ENCODE measurements at regions not wholly inside any gene's neighbourhood (a gene's known extent, or its start where the extent isn't known, plus 50 kb on each side); places are given as distances from the start of the nearest gene placed in this dataset.
A peak's percentile ranks its signal among the peaks of the same experiment; 100 is the strongest.

- TF ChIP-seq POLR2A (IDR thresholded peaks at IDR 0.05) (no peak), CTCF (IDR thresholded peaks at IDR 0.05) (no peak)
- no peak overlapping the region for H3K4me3 ChIP-seq (ENCODE audit: low read depth, poor library complexity, severe bottlenecking)
- no peak for DNase-seq (ENCODE audit: low spot score in 2 of 2)
- intact Hi-C loops (cut with DNase I; ENCODE audit: low total_unique reads), result no loop called here
- WGBS, 2 donors, result 78 to 86% methylated on average over 20 to 22 of the region's 22 CpGs
Observed at GRCh38 chr11:64455456-64456261, 96.7 kb downstream of the RPS6KA4 start.

DNA sequence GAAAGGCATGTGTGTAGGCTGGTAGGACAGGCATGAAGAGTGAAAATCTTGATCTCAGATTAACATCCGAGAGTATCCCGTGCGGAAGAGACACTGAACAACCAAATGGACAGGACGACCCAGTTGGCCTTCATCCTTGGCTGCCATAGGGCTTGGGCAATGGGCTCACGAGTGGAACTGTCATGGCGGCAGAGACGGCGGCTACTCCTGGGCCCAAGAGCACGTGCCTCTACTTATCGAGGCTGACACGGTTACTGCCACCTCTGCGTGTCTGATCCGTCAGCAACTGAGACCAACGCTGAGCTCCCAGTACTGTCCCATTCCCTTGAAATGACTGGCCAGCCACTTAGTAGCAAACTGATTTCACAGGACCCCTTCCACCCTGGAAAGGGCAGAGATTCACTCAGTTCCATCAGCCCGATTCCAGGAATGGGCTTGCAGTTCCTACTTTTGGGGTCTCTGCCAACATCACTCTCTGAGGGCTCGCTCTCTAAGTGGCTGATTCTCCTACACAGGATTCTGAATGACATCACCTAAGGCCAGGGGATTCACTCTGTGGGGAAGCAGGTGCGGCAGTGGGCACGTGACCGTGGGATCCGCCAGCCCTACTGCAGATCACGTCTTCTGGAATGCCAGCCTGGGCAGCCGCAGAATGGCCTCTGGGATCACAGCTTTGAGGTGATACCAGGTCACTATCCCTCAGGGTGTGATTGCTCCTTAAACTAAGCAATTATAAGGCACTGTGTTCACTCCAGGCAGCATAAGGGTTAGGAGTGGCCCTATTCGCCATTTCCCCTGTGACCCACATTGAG lies 97.8 kb downstream of the RPS6KA4 start:
- no peak overlapping the region for H3K4me3 ChIP-seq (ENCODE audit: low read depth, poor library complexity, severe bottlenecking)
- DNase-seq (ENCODE audit: low spot score in 2 of 2), result peak in 1 of 2 donors; percentile 75
- TF ChIP-seq CTCF (IDR thresholded peaks at IDR 0.05) (no peak), POLR2A (IDR thresholded peaks at IDR 0.05) (no peak)
- intact Hi-C loops (cut with DNase I; ENCODE audit: low total_unique reads), result no loop called here
- WGBS, 2 donors, result 85 to 87% methylated on average over 21 to 23 of the region's 23 CpGs

DNA sequence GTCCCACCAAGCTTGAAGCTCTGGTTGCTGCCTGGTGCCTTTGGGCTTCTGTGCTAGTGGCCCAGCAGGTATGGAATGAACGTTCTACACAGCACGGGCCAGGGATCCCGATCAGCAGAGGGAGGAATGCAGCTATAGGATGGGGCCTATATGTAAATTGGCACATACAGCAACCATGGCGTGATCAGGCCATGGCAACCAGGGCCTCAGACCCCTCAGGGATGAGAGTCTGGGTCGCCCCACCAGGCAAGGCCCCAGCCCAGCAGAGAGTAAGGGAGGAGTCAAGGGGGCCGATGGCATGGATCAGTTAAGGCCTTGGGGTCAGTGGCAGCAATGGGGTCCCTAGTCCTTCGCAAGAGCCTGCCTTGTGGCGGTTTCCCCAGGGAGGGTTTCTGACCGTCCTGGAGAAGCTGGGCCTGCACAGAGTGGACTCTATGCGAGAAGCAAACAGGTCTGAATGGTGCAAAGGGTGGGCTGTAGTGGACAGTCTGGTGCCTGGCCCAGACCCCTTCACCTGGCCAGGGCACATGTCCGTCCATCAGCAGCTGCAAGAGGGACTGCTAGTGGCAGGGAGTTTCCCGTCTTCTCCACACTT lies 98.2 kb upstream of the SLC22A11 start:
- no peak overlapping the region for H3K4me3 ChIP-seq (ENCODE audit: low read depth, poor library complexity, severe bottlenecking)
- intact Hi-C loops (cut with DNase I; ENCODE audit: low total_unique reads), result no loop called here
- DNase-seq (ENCODE audit: low spot score in 2 of 2), result peak in 1 of 2 donors; percentile 78
- WGBS, 2 donors, result 82 to 85% methylated on average over 11 to 12 of the region's 12 CpGs
- TF ChIP-seq POLR2A (IDR thresholded peaks at IDR 0.05), result no peak
- no peak for TF ChIP-seq CTCF (IDR thresholded peaks at IDR 0.05)

DNA sequence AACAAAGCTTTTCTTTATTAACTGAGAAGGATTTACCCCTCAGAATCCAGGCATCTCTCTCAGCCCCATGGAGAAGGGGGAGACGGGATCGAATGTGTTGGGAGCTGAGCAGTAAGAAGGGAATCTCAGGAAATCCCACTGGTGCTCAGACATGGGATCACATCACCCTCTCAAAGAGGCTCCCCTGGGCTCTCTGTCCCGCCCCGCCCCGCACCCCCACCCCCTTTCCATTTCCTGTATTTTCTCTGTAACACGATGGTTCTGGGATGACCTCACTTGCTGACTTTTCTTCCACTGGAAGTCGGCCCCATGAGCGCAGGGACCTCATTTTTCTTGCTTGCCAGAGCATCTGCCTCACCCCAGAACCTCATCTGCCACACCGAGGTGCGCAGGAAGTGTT lies 96.7 kb upstream of the SLC22A11 start:
- WGBS, 2 donors, result 31 to 49% methylated on average over 10 of the region's 10 CpGs
- peak in 1 of 2 donors; percentile 42 for DNase-seq (ENCODE audit: low spot score in 2 of 2)
- TF ChIP-seq CTCF (IDR thresholded peaks at IDR 0.05) (no peak), POLR2A (IDR thresholded peaks at IDR 0.05) (no peak)
- intact Hi-C loops (cut with DNase I; ENCODE audit: low total_unique reads), result no loop called here
- no peak overlapping the region for H3K4me3 ChIP-seq (ENCODE audit: low read depth, poor library complexity, severe bottlenecking)

GRCh38 chr11:64459609-64460008 lies 96.1 kb upstream of the SLC22A11 start:
- intact Hi-C loops (cut with DNase I; ENCODE audit: low total_unique reads), result no loop called here
- no peak for DNase-seq (ENCODE audit: low spot score in 2 of 2)
- no peak overlapping the region for H3K4me3 ChIP-seq (ENCODE audit: low read depth, poor library complexity, severe bottlenecking)
- WGBS, 2 donors, result 89 to 96% methylated on average over 6 of the region's 6 CpGs
- no peak for TF ChIP-seq CTCF (IDR thresholded peaks at IDR 0.05)
- TF ChIP-seq POLR2A (IDR thresholded peaks at IDR 0.05), result no peak

Data from lower leg skin (tissue), 4 donors.